Activated CD8-positive, alpha-beta T cell treated with anti-CD3 and anti-CD28 coated beads for 36 hours (primary cell): ENCODE measurements at regions not wholly inside any gene's neighbourhood (a gene's known extent, or its start where the extent isn't known, plus 50 kb on each side); places are given as distances from the start of the nearest gene placed in this dataset.

Experiments
- ATAC-seq: fragments of 200-7000 bp; cut with Tn5 transposase; one replicate; pipeline ENCODE4 v1.10.0; 2021; ENCODE audit warnings: mild to moderate bottlenecking, moderate library complexity
- CTCF ChIA-PET: fragments of 350-600 bp; sonication (Branson Sonifier 250); formaldehyde crosslinking; loops from one replicate; lab custom pipeline; 2021; ENCODE audit warnings: antibody characterized with exemption; lab: Charles Lee
- POLR2A ChIA-PET: fragments of 350-600 bp; sonication (Branson Sonifier 250); formaldehyde crosslinking; loops from one replicate; lab custom pipeline; 2021; ENCODE audit warnings: antibody characterized with exemption; lab: Charles Lee
- DNase-seq: peaks from one replicate; pipeline ENCODE4 v3.0.0-alpha.2; 2020
- H3K27ac Mint-ChIP-seq: one replicate; pipeline ENCODE4 v1.8.0; 2021; ENCODE audit warnings: mild to moderate bottlenecking, mixed read lengths
- H3K27me3 Mint-ChIP-seq: one replicate; pipeline ENCODE4 v1.8.0; 2021; ENCODE audit warnings: mixed read lengths
- H3K36me3 Mint-ChIP-seq: one replicate; pipeline ENCODE4 v1.8.0; 2021; ENCODE audit warnings: low read depth, mixed read lengths
- H3K4me1 Mint-ChIP-seq: one replicate; pipeline ENCODE4 v1.8.0; 2021; ENCODE audit warnings: low read depth, mixed read lengths
- H3K4me3 Mint-ChIP-seq: one replicate; pipeline ENCODE4 v1.8.0; 2021; ENCODE audit warnings: mild to moderate bottlenecking, moderate library complexity, mixed read lengths
- H3K9me3 Mint-ChIP-seq: one replicate; pipeline ENCODE4 v1.8.0; 2021; ENCODE audit warnings: mixed read lengths
- CTCF ChIP-seq: fragments of 200-600 bp; IDR thresholded peaks from one replicate; pipeline ENCODE4 v1.8.0; 2022; ENCODE audit warnings: antibody characterized with exemption, mild to moderate bottlenecking
- intact Hi-C: fragments of 100-400 bp; cut with micrococcal nuclease; formaldehyde crosslinking; loops from one replicate; pipeline ENCODE4 v1.10.0; 2022

DNA sequence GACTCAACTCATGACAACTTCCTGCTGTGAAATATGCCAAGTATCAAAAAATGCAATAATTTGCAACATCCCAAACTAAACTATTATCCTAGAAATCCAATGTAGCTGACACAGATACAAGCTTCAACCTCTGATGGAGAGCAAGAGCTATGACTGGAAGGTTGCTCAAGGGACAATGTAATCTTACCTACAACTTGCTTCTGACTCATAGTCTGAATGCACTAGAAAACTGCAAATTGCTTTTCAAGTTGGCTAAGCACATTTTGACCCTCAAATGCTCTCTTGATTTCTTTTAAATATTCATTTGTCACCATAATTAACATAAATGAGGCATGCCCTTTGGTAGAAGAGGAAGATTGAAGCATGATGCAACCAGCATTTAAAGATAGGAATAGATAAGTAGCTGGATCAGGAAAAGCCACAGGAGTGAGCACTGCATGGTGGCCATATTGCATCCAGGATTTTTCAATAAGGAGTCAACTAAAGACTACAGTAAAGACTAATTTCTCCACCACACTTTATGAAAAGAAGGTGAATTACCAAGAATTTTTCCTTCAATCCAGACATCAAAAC is 630.8 kb upstream of the GBE1 start:
- TF ChIP-seq CTCF, result no peak
- peaks cover 12% of the 10 kb centered on the region for H3K9me3 Mint-ChIP-seq
- no peaks in the 10 kb centered on the region for H3K36me3 Mint-ChIP-seq
- no peak overlapping the region for H3K4me3 Mint-ChIP-seq
- no peaks in the 10 kb centered on the region for H3K4me1 Mint-ChIP-seq
- intact Hi-C loops, result no loop called here
- CTCF ChIA-PET, result interaction anchor here (1.2 kb wide), 1 partner anchor 31 kb away, joined by 3 read pairs; no protein-coding TSS in a partner anchor
- POLR2A ChIA-PET, result no interaction called here
- no peak overlapping the region for H3K27ac Mint-ChIP-seq
- no peaks in the 10 kb centered on the region for H3K27me3 Mint-ChIP-seq
- no peak for DNase-seq
- ATAC-seq, result no peak

DNA sequence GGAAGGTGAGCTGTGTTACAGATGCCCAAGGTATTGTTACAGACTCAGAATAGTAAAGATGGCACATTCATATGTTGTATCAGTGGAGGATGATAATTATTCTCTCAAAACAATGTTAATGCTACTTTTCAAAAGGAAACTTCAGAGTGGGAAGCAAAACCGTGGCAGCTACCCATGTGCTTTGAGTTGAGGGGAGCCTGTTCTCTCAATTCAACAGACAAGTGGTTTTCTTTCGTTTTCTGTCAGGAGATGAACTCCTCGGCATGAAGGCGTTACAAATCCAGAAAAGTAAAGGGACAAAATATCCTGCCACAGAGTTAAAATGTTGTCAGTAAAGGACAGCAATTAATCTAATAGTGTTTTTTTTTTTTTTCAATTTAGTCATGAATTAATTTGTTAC is 629.4 kb upstream of the GBE1 start:
- ChIA-PET POLR2A (no interaction called here), CTCF (no interaction called here)

GRCh38 chr3:82386647-82387046 is 625.2 kb upstream of the GBE1 start:
- Mint-ChIP-seq H3K9me3 (peaks cover 12% of the 10 kb centered on the region), H3K36me3 (no peaks in the 10 kb centered on the region), H3K27me3 (no peaks in the 10 kb centered on the region), H3K27ac (no peak overlapping the region), H3K4me3 (no peak overlapping the region), H3K4me1 (no peaks in the 10 kb centered on the region)
- TF ChIP-seq CTCF, result no peak
- intact Hi-C loops, result no loop called here
- ChIA-PET CTCF (no interaction called here), POLR2A (no interaction called here)
- DNase-seq, result no peak
- no peak for ATAC-seq

More for the DNA sequence above, 629.4 kb upstream of the GBE1 start:
- Mint-ChIP-seq H3K36me3 (no peaks in the 10 kb centered on the region), H3K4me1 (no peaks in the 10 kb centered on the region), H3K9me3 (peaks cover 13% of the 10 kb centered on the region), H3K27ac (no peak overlapping the region), H3K4me3 (no peak overlapping the region), H3K27me3 (no peaks in the 10 kb centered on the region)
- DNase-seq (no peak), ATAC-seq (no peak)
- intact Hi-C loops, result no loop called here
- no peak for TF ChIP-seq CTCF

DNA sequence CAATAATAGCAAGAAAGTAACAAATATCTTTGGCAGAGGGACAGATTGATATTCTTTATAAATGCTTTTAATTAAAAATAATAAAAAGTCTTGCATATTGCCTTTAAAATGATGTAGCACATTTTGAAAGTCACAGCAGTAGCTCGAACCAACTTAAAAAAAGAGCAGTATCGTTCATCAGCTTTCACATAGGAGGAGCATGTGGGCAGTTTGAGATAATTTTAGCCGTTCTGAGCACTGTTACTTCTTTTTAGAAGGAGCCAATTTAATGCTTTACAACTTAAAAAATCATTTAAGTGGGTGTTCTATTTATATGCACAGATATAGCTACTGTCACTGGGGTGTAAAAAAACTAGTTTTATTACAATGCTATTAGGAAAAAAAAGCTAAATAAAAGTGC is 622.7 kb upstream of the GBE1 start:
- TF ChIP-seq CTCF, result no peak
- CTCF ChIA-PET, result no interaction called here
- no peaks in the 10 kb centered on the region for H3K27me3 Mint-ChIP-seq
- no peak overlapping the region for H3K27ac Mint-ChIP-seq
- intact Hi-C loops, result no loop called here
- no peaks in the 10 kb centered on the region for H3K4me1 Mint-ChIP-seq
- no peak for DNase-seq
- H3K4me3 Mint-ChIP-seq, result no peak overlapping the region
- ATAC-seq, result no peak
- no peaks in the 10 kb centered on the region for H3K36me3 Mint-ChIP-seq
- POLR2A ChIA-PET, result no interaction called here
- H3K9me3 Mint-ChIP-seq, result peaks cover 8% of the 10 kb centered on the region

DNA sequence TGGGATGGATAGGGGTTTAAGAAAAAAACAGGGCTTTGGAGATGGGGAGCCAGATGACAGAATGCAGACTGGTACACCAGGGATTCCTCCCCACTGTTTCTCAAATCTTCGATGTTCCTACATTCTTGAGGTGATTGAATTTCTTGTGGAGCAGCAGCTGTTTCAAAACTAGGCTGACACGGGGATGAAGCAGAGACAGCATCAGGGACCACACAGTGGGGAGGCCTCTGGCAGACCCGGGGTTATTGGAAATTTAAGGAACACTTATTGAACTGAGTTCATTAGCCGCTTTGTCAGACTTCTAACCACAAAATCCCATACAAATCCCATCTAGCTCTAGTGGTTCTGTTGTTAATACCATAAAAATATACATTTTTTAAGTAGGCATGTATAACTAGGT is 621.4 kb upstream of the GBE1 start:
- TF ChIP-seq CTCF, result no peak
- H3K4me3 Mint-ChIP-seq, result no peak overlapping the region
- ChIA-PET POLR2A (no interaction called here), CTCF (no interaction called here)
- ATAC-seq (no peak), DNase-seq (no peak)
- no peaks in the 10 kb centered on the region for H3K27me3 Mint-ChIP-seq
- no peaks in the 10 kb centered on the region for H3K36me3 Mint-ChIP-seq
- H3K4me1 Mint-ChIP-seq, result no peaks in the 10 kb centered on the region
- no peak overlapping the region for H3K27ac Mint-ChIP-seq
- peaks cover 7% of the 10 kb centered on the region for H3K9me3 Mint-ChIP-seq
- intact Hi-C loops, result no loop called here
